CD4-positive, alpha-beta T cell treated with Interferon alpha-2 for 1 hour (primary cell): ENCODE measurements at regions not wholly inside any gene's neighbourhood (a gene's known extent, or its start where the extent isn't known, plus 50 kb on each side); places are given as distances from the start of the nearest gene placed in this dataset.
"Not testable (repeated sequence)": the region's sequence is repeated elsewhere in the genome, so short reads cannot be mapped to it uniquely, and the experiment has no call there.

Experiments
- DNase-seq, 2 donors: peaks; one replicate each; pipeline ENCODE4 v3.0.0-alpha.2; 2020 to 2022

DNA sequence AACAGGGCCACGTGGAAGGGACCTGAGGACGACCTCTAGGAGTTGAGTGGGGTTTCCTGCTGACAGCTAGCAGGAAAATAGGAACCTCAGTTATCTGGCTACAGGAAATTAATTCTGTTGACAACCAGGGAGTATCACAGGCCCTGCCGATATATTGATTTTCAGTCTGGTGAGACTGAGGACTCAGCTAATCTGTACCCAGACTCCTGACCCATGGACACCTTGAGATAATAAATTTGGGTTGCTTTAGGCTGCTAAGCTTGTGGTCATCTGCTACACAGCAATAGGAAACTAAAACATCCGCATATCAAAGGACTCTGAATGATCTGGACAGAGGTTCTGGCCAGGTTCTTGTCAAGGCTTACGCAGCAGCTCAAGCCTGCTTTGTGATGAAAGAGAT lies 80.8 kb upstream of the CNEP1R1 start:
- DNase-seq = no peak

DNA sequence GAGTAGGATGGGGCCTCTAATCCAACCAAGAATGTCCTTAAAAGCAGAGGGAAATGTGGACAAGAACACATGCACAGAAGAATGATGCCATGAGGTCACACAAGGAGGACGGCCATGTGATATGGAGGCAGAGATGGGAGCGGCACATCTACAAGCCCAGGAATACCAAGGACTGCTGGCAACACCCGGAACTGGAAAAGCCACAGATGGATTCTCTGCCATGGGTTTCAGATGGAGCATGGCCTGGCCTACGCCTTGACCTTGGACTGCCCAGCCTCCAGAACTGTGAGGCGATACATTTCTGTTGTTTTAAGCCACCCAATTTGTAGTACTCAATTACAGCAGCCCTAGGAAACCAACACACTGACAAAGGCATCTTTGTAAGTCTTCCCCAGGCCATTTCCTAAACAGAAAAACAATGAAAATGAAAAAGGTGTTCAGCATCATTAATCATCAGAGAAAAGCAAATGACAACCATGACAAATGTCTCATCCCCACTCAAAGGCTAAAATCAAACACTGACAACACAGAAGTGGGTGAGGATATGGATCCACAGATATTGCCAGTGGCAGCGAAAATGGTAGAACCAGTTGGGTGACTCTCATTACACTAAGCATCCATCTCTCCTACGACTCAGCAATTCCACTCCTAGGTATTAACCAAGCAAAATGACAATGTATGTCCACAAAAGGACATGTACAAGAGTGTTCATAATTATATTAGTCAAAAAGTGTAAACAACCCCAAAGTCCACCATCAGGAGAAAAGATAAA lies 76.9 kb upstream of the CNEP1R1 start:
- DNase-seq = no peak

DNA sequence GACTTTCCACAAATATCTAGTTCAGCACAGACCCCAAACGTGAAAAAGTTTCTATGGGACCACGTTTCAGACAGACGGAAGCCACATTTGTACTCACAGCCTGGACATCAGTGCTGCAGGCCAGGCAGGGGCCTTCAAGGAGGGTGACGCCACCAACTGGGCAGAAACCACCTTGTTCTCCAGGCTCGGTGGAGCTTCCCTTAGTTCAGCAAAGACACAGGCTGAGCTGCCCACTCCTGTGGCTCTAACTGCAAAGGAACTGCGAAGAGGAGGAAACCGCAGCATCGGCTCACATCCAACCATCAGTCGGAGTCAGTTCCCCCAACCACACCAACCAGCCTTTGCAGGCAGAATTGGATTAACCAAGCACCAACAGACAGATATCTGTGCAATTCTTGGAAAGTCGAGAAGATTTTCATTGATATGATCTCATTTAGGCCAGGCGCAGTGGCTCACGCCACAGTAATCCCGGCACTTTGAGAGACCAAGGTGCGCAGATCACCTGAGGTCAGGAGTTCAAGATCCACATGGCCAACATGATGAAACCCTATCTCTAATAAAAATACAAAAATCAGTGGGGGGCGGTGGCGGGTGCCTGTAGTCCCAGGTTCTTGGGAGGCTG lies 73.3 kb upstream of the CNEP1R1 start:
- no peak for DNase-seq

DNA sequence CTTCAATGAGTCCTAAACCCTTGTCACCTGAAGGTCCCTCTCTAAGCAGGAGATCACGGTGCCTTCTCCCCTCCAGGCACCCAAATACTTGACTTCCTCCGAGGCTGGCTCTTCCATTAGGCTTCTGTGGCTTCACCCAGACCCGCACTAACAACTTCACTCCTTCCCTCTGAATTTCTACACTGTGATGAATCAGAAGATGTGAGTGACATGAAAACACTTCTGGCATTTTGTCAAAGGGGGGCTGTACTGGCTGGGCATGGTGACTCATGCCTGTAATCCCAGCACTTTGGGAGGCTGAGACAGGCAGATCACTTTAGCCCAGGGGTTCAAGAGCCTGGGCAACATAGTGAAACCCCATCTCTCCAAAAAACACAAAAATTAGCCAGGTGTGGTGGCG lies 72.6 kb upstream of the CNEP1R1 start:
- no peak for DNase-seq

DNA sequence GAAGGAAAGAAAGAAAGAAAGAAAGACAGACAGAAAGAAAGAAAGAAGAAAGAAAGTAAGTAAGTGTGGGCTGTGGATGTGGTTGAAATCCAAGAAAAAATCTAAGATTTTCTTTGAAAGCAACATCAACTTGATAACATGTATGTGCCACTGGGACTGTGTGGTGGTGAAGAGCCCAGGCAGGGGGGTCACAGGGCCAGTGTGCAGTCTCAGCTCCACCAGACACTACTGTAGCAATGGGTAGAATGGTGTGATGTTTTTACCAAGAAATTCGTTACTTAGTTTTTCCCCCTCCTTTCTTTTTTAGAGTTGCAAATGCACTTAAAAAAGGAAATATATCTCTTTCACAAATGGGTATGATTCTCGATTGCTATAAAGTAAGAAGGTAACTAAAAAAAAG lies 71.9 kb upstream of the CNEP1R1 start:
- DNase-seq = no peak

DNA sequence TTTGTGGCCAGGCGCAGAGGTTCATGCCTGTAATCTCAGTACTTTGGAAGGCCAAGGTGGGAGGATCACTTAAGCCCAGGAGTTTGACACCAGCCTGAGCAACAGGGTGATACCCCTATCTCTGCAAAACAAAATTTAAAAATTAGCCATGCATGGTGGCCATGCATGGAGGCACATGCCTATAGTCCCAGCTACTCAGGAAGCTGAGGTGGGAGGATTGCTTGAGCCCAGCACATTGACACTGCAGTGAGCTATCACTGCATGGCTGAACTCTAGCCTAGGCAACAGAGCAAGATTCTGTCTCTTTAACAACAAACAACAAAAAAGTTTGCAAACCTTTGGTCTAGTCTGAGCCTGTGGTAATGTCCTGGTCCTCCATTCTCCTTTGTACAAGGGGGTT lies 69.2 kb upstream of the CNEP1R1 start:
- no peak for DNase-seq

DNA sequence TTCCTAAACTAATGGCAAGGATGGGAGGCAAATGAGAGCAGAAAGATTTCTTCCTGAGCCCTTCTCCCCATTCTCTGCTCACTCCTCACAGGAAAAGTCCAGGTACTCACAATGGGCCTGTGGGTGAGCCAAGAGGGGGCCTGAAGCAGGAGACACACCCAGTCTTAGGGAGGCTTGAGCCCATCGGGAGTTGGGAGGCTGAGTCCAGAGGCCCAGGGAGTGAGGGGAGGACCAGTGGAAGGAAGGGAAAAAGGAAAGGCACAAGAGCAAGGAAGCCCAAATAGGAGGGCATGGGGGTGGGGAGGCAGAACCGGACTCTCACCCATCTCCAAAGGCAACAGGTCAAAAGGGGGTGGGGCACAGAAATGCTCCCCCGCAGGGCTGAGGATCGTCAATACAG lies 68.1 kb upstream of the CNEP1R1 start:
- no peak for DNase-seq

DNA sequence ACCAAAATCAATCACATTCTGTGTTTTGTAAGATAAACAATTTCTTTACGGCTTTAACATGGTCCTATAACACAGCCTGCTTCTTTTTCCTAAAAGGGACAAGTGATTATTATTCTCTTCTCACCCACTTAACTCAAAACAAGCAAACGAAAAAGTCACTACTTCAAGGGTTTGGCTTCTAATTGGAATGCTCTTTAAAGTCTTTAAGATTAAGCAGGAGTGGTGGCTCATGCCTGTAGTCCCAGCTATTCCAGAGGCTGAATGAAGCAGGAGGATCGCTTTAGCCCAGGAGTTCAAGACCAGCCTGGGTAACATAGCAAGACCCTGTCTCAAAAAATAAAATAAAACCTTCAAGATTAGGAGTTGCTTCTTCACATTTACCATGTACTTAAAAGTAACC lies 66.6 kb upstream of the CNEP1R1 start:
- no peak for DNase-seq

DNA sequence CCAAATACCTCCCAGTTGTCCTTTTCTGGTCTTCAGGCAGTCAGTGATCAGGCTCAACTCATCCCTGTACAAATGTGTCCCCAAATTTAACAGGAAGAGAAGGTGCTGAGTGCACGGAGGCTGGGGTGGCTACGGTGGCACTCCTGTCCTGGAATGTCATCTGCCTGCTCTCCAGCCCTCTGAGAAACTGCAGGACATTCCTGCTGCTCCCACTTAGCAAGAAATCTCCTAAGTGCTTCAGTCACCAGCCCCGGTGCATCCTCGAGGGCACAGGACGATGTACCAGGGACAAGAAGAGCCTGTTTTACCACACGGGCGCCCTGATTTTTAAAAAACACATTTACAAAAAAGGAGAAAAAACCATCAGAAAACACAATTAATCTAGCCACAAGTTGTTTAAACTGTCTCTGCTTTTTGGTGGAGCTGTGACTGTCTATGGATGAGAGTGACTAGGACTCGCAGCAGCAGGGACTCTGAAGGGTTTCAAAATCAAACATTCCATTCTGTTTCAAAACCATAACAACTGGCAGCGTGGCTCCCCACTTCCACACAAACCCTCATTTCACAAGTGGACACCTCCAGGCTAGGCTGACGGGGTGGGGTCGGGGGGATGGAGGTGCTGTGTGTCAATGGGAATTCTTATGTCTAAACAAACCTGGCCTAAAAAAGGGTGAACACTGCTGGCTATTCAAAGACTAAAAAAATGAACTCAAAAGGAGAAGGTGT lies 65.3 kb upstream of the CNEP1R1 start:
- DNase-seq = no peak

DNA sequence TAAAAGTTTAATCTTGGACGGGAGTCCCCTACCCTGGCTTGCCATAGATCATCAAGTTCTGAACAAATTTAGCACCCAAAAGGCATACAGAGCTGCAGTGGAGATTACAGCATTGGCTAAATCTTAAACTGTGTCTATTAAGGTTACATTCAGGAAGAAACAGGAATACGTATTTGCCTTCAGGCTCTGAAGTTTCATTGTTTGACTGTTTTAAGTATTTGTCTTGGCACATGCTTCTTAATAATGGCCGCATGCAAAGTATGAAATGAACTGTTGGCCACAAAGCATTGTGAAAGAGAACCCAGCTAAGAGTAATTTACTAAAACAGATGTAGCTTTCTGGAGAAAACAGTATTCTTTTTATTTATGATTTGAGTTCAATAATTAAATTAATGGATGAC lies 63.9 kb upstream of the CNEP1R1 start:
- DNase-seq = no peak

DNA sequence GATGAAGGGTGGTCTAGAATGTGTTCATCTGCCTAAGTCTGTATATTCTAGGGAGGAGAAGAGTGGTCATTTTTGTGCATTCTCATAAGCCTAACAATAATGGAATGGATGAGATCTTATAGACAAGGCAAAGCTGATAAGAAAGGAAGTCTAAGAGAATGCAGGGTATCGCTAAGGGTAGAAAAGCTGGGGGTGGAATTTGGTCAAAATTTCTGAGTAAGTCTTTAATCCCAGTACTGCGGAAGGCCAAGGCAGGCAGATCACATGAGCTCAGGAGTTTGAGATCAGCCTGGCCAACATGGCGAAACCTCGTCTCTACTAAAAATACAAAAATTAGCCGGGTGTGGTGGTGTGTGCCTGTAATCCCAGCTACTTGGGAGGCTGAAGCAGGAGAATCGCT lies 62.5 kb upstream of the CNEP1R1 start:
- DNase-seq = not testable (repeated sequence)

DNA sequence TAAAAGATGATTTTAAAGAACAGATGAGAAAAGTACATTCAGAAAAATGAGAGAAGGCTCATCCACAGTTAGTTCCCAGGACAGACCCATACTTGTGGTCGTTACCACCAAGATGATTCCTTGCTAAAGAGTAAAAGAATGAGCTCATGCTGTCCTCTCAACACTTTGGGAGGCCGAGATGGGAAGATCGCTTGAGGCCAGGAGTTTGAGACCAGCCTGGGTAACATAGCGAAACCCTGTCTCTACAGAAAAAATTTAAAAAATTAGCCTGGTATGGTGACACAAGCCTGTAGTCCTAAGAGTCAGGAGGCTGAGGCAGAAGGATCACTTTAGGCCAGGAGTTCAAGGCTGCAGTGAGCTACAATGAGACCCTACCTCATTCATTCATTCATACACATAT lies 60.7 kb upstream of the CNEP1R1 start:
- no peak for DNase-seq

DNA sequence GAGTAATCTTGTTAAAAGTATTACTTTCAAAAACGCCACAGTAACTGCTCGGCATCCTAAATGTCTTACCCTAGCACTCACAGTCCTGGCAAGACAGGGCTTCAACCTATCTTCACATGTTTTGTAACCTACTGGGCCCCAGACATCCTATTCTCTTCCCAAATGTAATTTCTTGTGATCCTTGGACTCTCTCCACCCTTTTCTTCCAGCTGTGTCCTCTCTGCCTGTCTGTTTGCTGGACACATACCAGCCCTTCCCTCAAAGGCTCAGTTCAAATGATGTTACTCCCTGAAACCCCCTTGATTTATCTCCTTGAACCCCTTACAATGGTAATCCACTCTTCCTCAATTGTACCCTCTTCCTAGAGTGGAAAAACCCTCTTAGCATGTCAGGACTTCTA lies 60.1 kb upstream of the CNEP1R1 start:
- DNase-seq = no peak

DNA sequence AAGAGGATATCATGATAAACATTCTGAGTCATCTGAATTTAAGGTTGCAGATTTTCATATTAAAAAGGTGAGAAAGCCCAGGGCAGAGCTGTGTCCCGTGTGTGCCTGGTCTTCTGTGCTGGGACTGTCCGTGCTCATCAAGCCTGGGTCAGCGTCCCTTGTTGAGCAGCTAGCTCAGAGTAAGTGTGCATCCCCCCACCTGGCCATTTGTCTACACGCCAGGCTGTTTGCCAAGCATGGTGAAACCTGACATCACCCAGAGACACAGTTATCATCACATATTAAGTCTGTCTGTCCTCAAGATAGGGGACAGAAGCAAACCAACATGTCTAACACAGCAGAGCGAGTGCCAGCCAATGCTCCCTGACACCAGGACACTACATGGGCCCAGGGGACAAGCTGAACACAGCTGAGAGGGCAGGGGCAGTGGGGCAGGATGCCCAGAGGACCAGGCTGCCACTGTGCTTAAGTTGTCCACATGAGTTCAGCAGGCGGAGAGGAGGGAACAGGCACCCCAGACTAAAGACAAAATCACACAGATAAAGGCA lies 57.9 kb upstream of the CNEP1R1 start:
- no peak for DNase-seq

DNA sequence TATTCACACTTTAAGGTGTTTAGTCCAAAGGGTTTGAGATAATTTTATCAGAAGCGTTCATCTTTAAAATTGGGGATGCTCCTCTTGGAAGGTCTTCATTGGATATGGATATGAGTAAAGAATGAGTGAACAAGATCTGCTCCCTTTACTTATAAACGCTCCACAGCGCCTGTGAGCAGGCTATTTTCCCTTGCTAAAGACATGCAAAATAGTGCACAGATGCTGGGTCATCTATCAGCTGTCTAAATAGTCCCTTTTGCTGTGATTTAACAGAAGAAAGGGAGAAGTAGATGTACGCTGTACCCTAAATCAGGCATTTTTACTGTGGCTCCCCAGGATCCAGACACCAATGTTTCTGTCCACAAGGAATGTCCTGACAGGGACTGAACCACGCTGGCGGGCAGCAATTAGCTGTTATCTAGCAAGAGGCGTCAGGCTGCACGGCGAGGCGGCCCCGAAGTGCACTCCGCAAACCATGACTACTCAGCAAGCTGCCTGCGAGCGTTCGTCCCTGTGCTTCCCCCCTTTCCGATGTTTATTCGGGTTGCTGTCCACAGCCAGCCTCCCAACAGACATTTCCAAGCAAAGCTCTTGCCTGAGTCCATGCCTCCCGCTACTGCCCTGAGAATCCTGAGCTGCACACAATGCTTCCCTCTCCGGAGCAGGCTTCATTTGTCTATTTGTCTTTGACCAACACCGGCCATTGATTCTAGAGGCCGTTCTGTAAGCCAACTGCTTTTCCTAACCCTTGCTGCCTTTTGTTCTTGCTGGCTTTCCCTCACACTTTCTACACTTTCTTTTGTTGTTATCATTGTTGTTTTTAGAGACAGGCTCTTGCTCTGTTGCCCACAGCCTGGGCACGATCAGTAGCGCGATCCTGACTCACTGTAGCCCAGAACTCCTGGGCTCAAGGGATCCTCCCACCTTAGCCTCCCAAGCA lies 55.7 kb upstream of the CNEP1R1 start:
- no peak for DNase-seq

DNA sequence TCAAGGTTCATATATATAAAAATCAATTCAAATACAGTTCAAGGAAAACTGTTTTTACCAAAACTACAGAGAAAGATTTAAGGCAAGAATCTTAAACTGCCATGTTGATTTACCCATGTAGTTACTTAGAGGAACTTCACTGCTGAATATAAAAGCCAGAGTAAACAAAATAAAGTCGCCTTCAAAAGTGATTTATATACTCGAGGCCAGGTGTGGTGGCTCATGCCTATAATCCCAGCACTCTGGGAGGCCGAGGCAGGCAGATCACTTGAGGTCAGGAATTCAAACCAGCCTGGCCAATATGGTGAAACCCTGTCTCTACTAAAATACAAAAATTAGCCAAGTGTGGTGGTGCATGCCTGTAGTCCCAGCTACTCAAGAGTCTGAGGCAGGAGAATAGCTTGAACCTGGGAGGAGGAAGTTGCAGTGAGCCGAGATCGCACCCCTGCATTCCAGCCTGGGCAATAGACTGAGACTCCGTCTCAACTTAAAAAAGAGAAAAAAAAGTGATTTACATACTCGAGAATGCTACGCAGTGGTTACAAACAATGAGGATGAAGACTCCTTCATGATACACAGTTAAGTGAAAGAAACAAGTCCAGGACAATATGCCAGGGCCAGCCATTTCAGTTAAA lies 54.1 kb upstream of the CNEP1R1 start:
- no peak for DNase-seq

DNA sequence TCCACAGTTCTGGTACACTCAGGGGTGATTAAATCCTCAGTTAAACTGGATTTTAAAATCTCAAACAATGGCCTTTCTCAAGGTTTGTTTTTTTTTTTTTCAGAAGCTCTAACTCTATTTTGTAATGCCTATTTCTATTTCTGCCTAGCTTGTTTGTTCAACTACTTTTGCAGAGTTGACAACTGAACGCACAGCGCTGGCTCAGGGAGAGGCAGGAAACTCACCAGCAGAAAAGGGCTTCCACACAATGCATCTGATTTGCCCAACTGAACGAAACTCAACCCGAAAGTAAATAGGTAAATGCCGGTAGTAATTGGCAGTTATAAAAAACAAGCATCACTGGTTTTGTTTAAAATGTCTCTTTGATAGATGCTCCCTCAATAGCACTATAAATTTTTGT lies 52.7 kb upstream of the CNEP1R1 start:
- no peak for DNase-seq

DNA sequence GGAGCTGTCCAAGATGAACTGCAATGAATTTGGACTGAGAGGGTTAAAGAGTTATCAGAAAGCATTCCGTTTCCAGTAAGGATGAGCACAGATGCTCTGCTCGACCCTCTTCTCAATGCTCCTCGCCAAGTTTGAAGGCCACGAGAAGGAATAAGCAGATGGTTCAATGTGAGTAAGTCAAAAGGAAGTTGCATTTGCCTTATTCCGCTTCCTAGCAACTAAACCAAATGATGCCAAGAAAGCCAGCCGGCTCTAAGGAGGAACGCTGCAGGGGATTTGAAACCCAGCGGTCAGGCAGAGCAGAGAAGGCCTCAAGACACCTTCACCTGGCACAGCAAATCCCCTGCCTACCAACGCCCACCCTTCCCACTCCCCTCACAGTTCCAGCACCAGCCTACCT lies 52.1 kb upstream of the CNEP1R1 start:
- no peak for DNase-seq
